Astrocyte of the spinal cord (primary cell): ENCODE measurements at regions not wholly inside any gene's neighbourhood (a gene's known extent, or its start where the extent isn't known, plus 50 kb on each side); places are given as distances from the start of the nearest gene placed in this dataset.

ENCODE experiments used
- DNase-seq: peaks from one replicate; pipeline ENCODE4 v3.0.0; 2011; ENCODE audit warnings: low read depth, low spot score
- H3K4me3 ChIP-seq: 2 replicates; pipeline ENCODE4 v1.5.1; 2011; ENCODE audit warnings: low read depth, mild to moderate bottlenecking, low read length, moderate library complexity
- CTCF ChIP-seq: IDR thresholded peaks from 2 replicates; pipeline ENCODE4 v1.5.1; 2012; ENCODE audit warnings: low read depth, mild to moderate bottlenecking, low read length, inconsistent platforms
- in situ Hi-C: cut with HindIII; loops from 2 replicates; pipeline ENCODE4 v1.10.0; 2017; ENCODE audit warnings: low sequenced_read_pairs

GRCh38 chr22:48182031-48182430 lies 1419.6 kb downstream of the TBC1D22A start:
- DNase-seq, result no peak
- no peak for TF ChIP-seq CTCF
- in situ Hi-C loops, result no loop called here
- no peak overlapping the region for H3K4me3 ChIP-seq

GRCh38 chr22:48181263-48181955 lies 1419.0 kb downstream of the TBC1D22A start:
- in situ Hi-C loops, result no loop called here
- no peak for TF ChIP-seq CTCF
- no peak overlapping the region for H3K4me3 ChIP-seq
- no peak for DNase-seq

- no peak for TF ChIP-seq CTCF
- H3K4me3 ChIP-seq, result no peak overlapping the region
- no peak for DNase-seq
- in situ Hi-C loops, result no loop called here
These were observed 1418.2 kb downstream of the TBC1D22A start for GRCh38 chr22:48180631-48181030.

- TF ChIP-seq CTCF, result no peak
- DNase-seq, result no peak
- in situ Hi-C loops, result no loop called here
- no peak overlapping the region for H3K4me3 ChIP-seq
These were observed 1417.4 kb downstream of the TBC1D22A start for GRCh38 chr22:48179571-48180546.

- H3K4me3 ChIP-seq, result no peak overlapping the region
- DNase-seq, result no peak
- TF ChIP-seq CTCF, result no peak
- in situ Hi-C loops, result no loop called here
These were observed 1416.1 kb downstream of the TBC1D22A start for GRCh38 chr22:48178536-48178935.

GRCh38 chr22:48177631-48178030 lies 1415.2 kb downstream of the TBC1D22A start:
- in situ Hi-C loops, result no loop called here
- no peak for TF ChIP-seq CTCF
- no peak for DNase-seq
- no peak overlapping the region for H3K4me3 ChIP-seq
